ENCODE measurements at regions not wholly inside any gene's neighbourhood (a gene's known extent, or its start where the extent isn't known, plus 50 kb on each side); places are given as distances from the start of the nearest gene placed in this dataset.

- TF ChIP-seq CTCF (IDR thresholded peaks at IDR 0.05; ENCODE audit: extremely low read depth, missing control alignments): no peak
- no peak for DNase-seq (ENCODE audit: low spot score)
Observed at GRCh38 chr6:1039191-1039590, 272.7 kb upstream of the FOXQ1 start.

- TF ChIP-seq CTCF (IDR thresholded peaks at IDR 0.05; ENCODE audit: extremely low read depth, missing control alignments): no peak
- no peak for DNase-seq (ENCODE audit: low spot score)
Observed at GRCh38 chr6:1037430-1038202, 274.3 kb upstream of the FOXQ1 start.

- TF ChIP-seq CTCF (IDR thresholded peaks at IDR 0.05; ENCODE audit: extremely low read depth, missing control alignments): no peak
- no peak for DNase-seq (ENCODE audit: low spot score)
Observed at GRCh38 chr6:1035401-1035800, 276.5 kb upstream of the FOXQ1 start.

GRCh38 chr6:1031720-1032119 is 280.2 kb upstream of the FOXQ1 start:
- TF ChIP-seq CTCF (IDR thresholded peaks at IDR 0.05; ENCODE audit: extremely low read depth, missing control alignments): no peak
- DNase-seq (ENCODE audit: low spot score): no peak

- TF ChIP-seq CTCF (IDR thresholded peaks at IDR 0.05; ENCODE audit: extremely low read depth, missing control alignments): no peak
- DNase-seq (ENCODE audit: low spot score): no peak
Observed at GRCh38 chr6:1029141-1029540, 282.8 kb upstream of the FOXQ1 start.

GRCh38 chr6:1028723-1029122 is 283.2 kb upstream of the FOXQ1 start:
- no peak for DNase-seq (ENCODE audit: low spot score)

More at GRCh38 chr6:1028723-1029122, 283.2 kb upstream of the FOXQ1 start:
- no peak for TF ChIP-seq CTCF (IDR thresholded peaks at IDR 0.05; ENCODE audit: extremely low read depth, missing control alignments)

Measured in GM20000 (cell line).